ENCODE measurements at regions not wholly inside any gene's neighbourhood (a gene's known extent, or its start where the extent isn't known, plus 50 kb on each side); places are given as distances from the start of the nearest gene placed in this dataset.

GRCh38 chr2:160869411-160869810 is 290.8 kb upstream of the TANK start:
- H3K27ac ChIP-seq: no peak overlapping the region
- no peak overlapping the region for H3K4me3 ChIP-seq (ENCODE audit: low read depth, low read length)
- no peaks in the 10 kb centered on the region for H3K9me3 ChIP-seq (ENCODE audit: severe bottlenecking)
- H3K27me3 ChIP-seq (ENCODE audit: insufficient read depth, low read depth, severe bottlenecking): no peaks in the 10 kb centered on the region
- no peaks in the 10 kb centered on the region for H3K36me3 ChIP-seq
- no peak for DNase-seq
- no peak for TF ChIP-seq CTCF (IDR thresholded peaks at IDR 0.05; ENCODE audit: low read depth, low read length)

- H3K9me3 ChIP-seq (ENCODE audit: severe bottlenecking): no peaks in the 10 kb centered on the region
- no peaks in the 10 kb centered on the region for H3K27me3 ChIP-seq (ENCODE audit: insufficient read depth, low read depth, severe bottlenecking)
- no peak for DNase-seq
- TF ChIP-seq CTCF (IDR thresholded peaks at IDR 0.05; ENCODE audit: low read depth, low read length): no peak
- H3K4me3 ChIP-seq (ENCODE audit: low read depth, low read length): no peak overlapping the region
- H3K36me3 ChIP-seq: no peaks in the 10 kb centered on the region
- H3K27ac ChIP-seq: no peak overlapping the region
Measured at GRCh38 chr2:160870729-160871465, 289.3 kb upstream of the TANK start.

DNA sequence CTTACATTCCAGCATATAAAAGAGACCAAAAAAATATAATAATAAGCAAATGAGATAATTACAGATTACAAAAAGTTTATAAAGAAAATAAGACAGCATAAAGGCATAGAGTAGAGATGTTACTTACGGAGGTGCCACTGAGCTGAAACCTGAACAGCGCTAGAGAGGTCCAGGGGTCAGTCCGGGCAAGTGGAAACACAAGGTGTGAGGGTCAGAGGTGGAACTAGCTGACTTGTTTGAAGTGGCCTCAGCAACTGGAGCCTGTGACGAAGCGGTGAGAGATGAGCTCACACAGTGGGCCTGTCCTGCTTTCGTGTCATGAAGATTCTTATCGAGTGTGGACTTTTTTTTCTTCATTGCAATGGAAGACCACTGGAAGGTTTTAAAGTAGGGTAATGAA is 288.3 kb upstream of the TANK start:
- no peak for DNase-seq
- Histone ChIP-seq H3K4me3 (ENCODE audit: low read depth, low read length) (no peak overlapping the region), H3K27ac (no peak overlapping the region), H3K9me3 (ENCODE audit: severe bottlenecking) (no peaks in the 10 kb centered on the region), H3K27me3 (ENCODE audit: insufficient read depth, low read depth, severe bottlenecking) (no peaks in the 10 kb centered on the region), H3K36me3 (no peaks in the 10 kb centered on the region)
- TF ChIP-seq CTCF (IDR thresholded peaks at IDR 0.05; ENCODE audit: low read depth, low read length): no peak

GRCh38 chr2:160876029-160876428 is 284.2 kb upstream of the TANK start:
- DNase-seq: peak; percentile 70
- no peak for TF ChIP-seq CTCF (IDR thresholded peaks at IDR 0.05; ENCODE audit: low read depth, low read length)
- Histone ChIP-seq H3K9me3 (ENCODE audit: severe bottlenecking) (no peaks in the 10 kb centered on the region), H3K27ac (no peak overlapping the region), H3K4me3 (ENCODE audit: low read depth, low read length) (no peak overlapping the region), H3K36me3 (no peaks in the 10 kb centered on the region), H3K27me3 (ENCODE audit: insufficient read depth, low read depth, severe bottlenecking) (no peaks in the 10 kb centered on the region)

- no peak for DNase-seq
- Histone ChIP-seq H3K27me3 (ENCODE audit: insufficient read depth, low read depth, severe bottlenecking) (no peaks in the 10 kb centered on the region), H3K9me3 (ENCODE audit: severe bottlenecking) (no peaks in the 10 kb centered on the region), H3K27ac (no peak overlapping the region), H3K4me3 (ENCODE audit: low read depth, low read length) (no peak overlapping the region), H3K36me3 (no peaks in the 10 kb centered on the region)
- no peak for TF ChIP-seq CTCF (IDR thresholded peaks at IDR 0.05; ENCODE audit: low read depth, low read length)
Measured at GRCh38 chr2:160876765-160877164, 283.5 kb upstream of the TANK start.

DNA sequence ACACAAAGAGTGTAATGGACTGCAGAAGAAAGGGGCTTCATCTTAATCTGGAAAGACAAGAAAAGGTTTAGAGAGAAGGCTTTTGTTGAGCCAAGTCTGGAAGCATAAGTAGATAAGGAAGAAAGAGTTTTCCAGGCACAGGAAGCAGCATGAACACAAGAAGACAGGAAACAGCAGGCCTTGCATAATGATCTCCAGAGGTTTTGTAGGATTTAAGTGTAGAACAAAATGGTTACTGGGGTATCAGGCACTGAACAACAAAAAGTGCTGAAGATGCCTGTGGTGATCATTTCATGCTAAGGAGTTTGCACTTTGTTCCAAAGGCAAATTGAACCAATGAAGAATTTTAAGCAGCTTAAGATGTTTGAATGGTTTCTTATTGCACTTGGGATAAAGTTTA is 281.6 kb upstream of the TANK start:
- no peaks in the 10 kb centered on the region for H3K27me3 ChIP-seq (ENCODE audit: insufficient read depth, low read depth, severe bottlenecking)
- DNase-seq: no peak
- TF ChIP-seq CTCF (IDR thresholded peaks at IDR 0.05; ENCODE audit: low read depth, low read length): no peak
- H3K4me3 ChIP-seq (ENCODE audit: low read depth, low read length): no peak overlapping the region
- no peak overlapping the region for H3K27ac ChIP-seq
- H3K9me3 ChIP-seq (ENCODE audit: severe bottlenecking): no peaks in the 10 kb centered on the region
- no peaks in the 10 kb centered on the region for H3K36me3 ChIP-seq
